SK-N-MC (cell line): ENCODE measurements at regions not wholly inside any gene's neighbourhood (a gene's known extent, or its start where the extent isn't known, plus 50 kb on each side); places are given as distances from the start of the nearest gene placed in this dataset.

Source experiments
- EZH2 ChIP-seq: fragments of 200-600 bp; sonication (generic); IDR thresholded peaks from one replicate; pipeline ENCODE4 v1.6.1; 2017; ENCODE audit warnings: antibody characterized with exemption
- FOXP2 ChIP-seq: optimal IDR thresholded peaks from 2 replicates; pipeline ENCODE3; 2011; ENCODE audit warnings: mild to moderate bottlenecking, moderate library complexity; ENCODE audit not compliant: insufficient read depth; ENCODE audit errors: extremely low read length, control extremely low read depth
- POLR2AphosphoS5 ChIP-seq: IDR thresholded peaks from 2 replicates; pipeline ENCODE4 v1.6.1; 2012; ENCODE audit warnings: mild to moderate bottlenecking, low read depth, low read length, borderline replicate concordance

DNA sequence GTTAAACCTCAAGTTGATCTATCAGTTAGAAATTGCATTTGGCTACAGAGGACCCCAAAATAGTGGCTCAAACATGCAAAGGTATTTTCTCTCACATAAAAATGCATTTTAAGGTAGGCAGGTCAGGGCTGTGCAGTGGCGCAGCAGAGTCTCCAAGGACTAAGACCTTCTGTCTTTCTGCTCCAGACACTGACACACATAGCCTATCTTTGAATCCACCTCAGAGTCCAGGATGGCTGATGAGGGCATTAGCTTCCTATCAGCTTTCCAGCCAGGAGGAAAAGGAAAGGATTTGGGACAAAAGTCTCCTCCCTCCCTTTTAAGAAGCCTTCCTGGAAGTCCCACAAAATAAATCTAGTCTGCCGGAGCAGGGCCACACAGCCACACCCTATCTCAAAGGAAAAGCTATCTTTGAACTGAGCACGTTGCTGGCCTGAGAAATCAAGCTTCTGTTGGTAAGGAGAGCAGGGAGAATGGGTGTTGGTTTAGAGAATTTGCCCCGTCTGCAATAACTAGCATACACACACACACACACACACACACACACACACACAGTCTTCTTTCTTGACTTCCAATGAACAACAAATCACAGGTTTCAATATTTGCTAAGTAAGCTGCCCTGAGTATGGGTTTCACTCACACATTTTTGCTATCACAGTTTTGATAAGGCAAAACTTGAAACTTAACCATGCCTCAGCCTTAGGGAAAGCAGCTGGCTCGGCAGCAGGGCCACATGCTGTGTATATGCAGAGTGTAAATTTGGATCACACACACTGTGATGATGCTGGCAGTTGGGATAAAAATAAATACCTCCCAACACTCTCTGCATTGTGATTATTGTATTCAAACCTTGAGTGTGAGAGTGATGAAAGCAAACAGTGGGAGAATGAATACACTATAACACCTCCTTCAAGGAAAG lies 116.6 kb upstream of the MAP3K1 start:
- no peak for TF ChIP-seq EZH2
- no peak for TF ChIP-seq POLR2AphosphoS5
- no peak for TF ChIP-seq FOXP2
